ENCODE measurements at regions not wholly inside any gene's neighbourhood (a gene's known extent, or its start where the extent isn't known, plus 50 kb on each side); places are given as distances from the start of the nearest gene placed in this dataset.
"Not testable (repeated sequence)": the region's sequence is repeated elsewhere in the genome, so short reads cannot be mapped to it uniquely, and the experiment has no call there.

GRCh38 chr2:132065391-132065790 lies 96.4 kb downstream of the ANKRD30BL start:
- TF ChIP-seq, protein P1, sequence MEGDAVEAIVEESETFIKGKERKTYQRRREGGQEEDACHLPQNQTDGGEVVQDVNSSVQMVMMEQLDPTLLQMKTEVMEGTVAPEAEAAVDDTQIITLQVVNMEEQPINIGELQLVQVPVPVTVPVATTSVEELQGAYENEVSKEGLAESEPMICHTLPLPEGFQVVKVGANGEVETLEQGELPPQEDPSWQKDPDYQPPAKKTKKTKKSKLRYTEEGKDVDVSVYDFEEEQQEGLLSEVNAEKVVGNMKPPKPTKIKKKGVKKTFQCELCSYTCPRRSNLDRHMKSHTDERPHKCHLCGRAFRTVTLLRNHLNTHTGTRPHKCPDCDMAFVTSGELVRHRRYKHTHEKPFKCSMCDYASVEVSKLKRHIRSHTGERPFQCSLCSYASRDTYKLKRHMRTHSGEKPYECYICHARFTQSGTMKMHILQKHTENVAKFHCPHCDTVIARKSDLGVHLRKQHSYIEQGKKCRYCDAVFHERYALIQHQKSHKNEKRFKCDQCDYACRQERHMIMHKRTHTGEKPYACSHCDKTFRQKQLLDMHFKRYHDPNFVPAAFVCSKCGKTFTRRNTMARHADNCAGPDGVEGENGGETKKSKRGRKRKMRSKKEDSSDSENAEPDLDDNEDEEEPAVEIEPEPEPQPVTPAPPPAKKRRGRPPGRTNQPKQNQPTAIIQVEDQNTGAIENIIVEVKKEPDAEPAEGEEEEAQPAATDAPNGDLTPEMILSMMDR (IDR thresholded peaks at IDR 0.05; ENCODE audit: low read depth, low read length, poor library complexity, severe bottlenecking): not testable (repeated sequence)
- not testable (repeated sequence) for TF ChIP-seq EZH2phosphoT487 (IDR thresholded peaks at IDR 0.05; ENCODE audit: borderline replicate concordance, low read length)
